Activated naive CD8-positive, alpha-beta T cell (primary cell): ENCODE measurements at regions not wholly inside any gene's neighbourhood (a gene's known extent, or its start where the extent isn't known, plus 50 kb on each side); places are given as distances from the start of the nearest gene placed in this dataset.

Experiments
- H3K27ac Mint-ChIP-seq: one replicate; pipeline ENCODE4 v1.8.0; 2021; ENCODE audit warnings: mixed read lengths
- H3K27me3 Mint-ChIP-seq: one replicate; pipeline ENCODE4 v1.8.0; 2021; ENCODE audit warnings: mixed read lengths
- H3K36me3 Mint-ChIP-seq: one replicate; pipeline ENCODE4 v1.8.0; 2021; ENCODE audit warnings: mixed read lengths
- H3K4me1 Mint-ChIP-seq: one replicate; pipeline ENCODE4 v1.8.0; 2021; ENCODE audit warnings: low read depth, mixed read lengths
- H3K4me3 Mint-ChIP-seq: one replicate; pipeline ENCODE4 v1.8.0; 2021; ENCODE audit warnings: mild to moderate bottlenecking, mixed read lengths
- H3K9me3 Mint-ChIP-seq: one replicate; pipeline ENCODE4 v1.8.0; 2021; ENCODE audit warnings: low read depth, mixed read lengths

- no peaks in the 10 kb centered on the region for H3K27me3 Mint-ChIP-seq
- no peaks in the 10 kb centered on the region for H3K9me3 Mint-ChIP-seq
- H3K4me1 Mint-ChIP-seq, result no peaks in the 10 kb centered on the region
- H3K36me3 Mint-ChIP-seq, result no peaks in the 10 kb centered on the region
- no peak overlapping the region for H3K27ac Mint-ChIP-seq
- H3K4me3 Mint-ChIP-seq, result no peak overlapping the region
These were observed 58.6 kb downstream of the TMEM17 start for GRCh38 chr2:62447411-62447810.

DNA sequence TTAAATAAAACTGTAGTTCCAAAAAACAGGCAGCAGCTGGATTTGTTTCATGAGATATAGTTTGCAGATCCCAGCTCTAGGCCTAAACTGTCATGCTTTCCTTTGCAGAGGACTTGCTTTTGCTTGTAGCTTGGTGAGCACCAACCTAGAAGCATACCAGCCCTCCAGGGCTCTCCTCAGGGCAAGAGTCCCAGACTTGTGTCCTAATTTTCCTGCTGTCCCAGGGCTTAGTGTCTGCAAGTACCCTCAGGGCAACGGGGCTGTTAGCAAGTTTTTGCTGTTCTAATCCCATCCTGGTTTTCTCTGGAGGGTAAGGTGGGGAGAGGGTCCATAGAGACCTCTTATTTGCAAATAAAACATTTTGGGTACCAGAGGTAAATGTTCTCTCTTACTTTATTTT, 59.5 kb downstream of the TMEM17 start:
- Mint-ChIP-seq H3K27ac (no peak overlapping the region), H3K9me3 (no peaks in the 10 kb centered on the region), H3K4me3 (no peak overlapping the region), H3K4me1 (no peaks in the 10 kb centered on the region), H3K27me3 (no peaks in the 10 kb centered on the region), H3K36me3 (no peaks in the 10 kb centered on the region)

- no peaks in the 10 kb centered on the region for H3K36me3 Mint-ChIP-seq
- H3K4me1 Mint-ChIP-seq, result no peaks in the 10 kb centered on the region
- H3K4me3 Mint-ChIP-seq, result no peak overlapping the region
- H3K27ac Mint-ChIP-seq, result no peak overlapping the region
- H3K9me3 Mint-ChIP-seq, result no peaks in the 10 kb centered on the region
- no peaks in the 10 kb centered on the region for H3K27me3 Mint-ChIP-seq
These were observed 62.1 kb downstream of the TMEM17 start for GRCh38 chr2:62443886-62444285.

DNA sequence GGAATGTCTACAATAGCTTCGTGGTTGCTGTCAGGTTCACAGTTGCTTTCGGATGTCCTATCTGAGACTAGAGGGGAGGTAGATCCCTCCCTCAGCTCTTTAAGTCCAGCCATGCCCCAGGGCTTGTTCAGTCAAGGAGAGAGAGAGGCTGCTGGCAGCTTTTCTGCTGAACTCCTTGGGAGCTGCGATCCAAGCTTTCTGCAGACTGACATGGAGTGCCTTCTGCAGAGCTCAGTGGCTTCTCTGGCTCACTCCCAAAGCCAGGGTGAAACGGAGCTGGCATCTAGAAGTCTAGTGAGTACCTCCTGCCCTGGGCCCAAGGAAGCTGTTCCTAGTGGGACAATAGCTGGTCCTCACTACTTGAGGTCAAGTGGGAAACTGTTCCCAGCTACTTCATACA, 62.5 kb downstream of the TMEM17 start:
- Mint-ChIP-seq H3K4me1 (no peaks in the 10 kb centered on the region), H3K36me3 (no peaks in the 10 kb centered on the region), H3K27ac (no peak overlapping the region), H3K9me3 (no peaks in the 10 kb centered on the region), H3K27me3 (no peaks in the 10 kb centered on the region), H3K4me3 (no peak overlapping the region)

DNA sequence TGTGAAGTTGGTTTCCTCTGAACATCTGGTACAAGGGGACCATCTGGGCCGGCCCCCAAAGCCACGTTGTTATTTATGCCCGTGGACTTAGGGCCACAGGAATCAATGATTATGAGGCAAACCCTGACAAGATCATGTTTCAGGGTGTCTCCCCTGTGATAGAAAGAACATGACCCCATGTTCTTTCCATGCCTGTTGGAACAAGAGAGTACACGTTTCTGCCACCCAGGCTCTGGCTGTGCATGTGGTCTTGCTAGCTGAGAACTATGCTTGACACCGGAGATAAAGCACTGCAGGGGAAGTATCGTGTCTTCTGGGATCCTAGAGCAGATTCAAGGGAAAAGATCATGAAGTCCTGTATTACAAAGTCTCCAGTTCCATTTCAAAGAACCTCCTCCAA, 64.2 kb downstream of the TMEM17 start:
- H3K36me3 Mint-ChIP-seq, result no peaks in the 10 kb centered on the region
- H3K4me3 Mint-ChIP-seq, result no peak overlapping the region
- H3K9me3 Mint-ChIP-seq, result no peaks in the 10 kb centered on the region
- no peak overlapping the region for H3K27ac Mint-ChIP-seq
- H3K27me3 Mint-ChIP-seq, result no peaks in the 10 kb centered on the region
- no peaks in the 10 kb centered on the region for H3K4me1 Mint-ChIP-seq

- Mint-ChIP-seq H3K4me1 (no peaks in the 10 kb centered on the region), H3K27ac (no peak overlapping the region), H3K36me3 (no peaks in the 10 kb centered on the region), H3K9me3 (no peaks in the 10 kb centered on the region), H3K27me3 (no peaks in the 10 kb centered on the region), H3K4me3 (no peak overlapping the region)
These were observed 64.6 kb downstream of the TMEM17 start for GRCh38 chr2:62441421-62441820.

DNA sequence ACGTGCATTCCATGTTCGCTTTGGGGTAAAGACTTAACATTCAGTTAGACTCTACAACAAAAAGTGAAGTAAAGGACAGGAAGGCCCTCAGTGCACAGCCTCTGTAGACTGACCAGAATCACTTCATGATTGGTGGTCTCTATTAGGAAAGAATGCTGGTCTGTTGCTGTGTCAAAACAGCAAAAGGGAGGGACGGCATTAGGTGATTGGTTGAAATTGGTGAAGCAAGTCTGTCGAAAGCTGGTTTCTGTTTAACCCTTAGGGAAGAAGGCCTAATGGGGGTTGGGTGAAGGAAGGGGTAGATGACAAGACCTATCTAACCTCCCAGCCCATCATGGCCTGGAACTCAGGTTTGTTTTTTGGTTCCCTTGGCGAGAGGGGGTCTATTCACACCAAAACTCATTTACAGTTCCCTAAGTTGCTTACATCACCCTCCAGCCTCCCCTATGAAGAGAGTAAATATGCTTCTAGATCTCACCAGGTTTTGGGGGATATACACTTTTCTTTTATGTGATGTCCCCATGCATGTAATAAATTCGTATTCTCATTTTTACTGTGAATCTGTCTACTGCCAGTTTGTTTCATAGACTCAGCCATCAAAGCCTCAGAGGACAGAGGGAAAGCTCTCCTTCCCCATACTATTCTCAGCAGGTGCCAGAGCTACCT, 65.6 kb downstream of the TMEM17 start:
- no peaks in the 10 kb centered on the region for H3K9me3 Mint-ChIP-seq
- no peaks in the 10 kb centered on the region for H3K36me3 Mint-ChIP-seq
- H3K4me3 Mint-ChIP-seq, result no peak overlapping the region
- H3K27ac Mint-ChIP-seq, result no peak overlapping the region
- no peaks in the 10 kb centered on the region for H3K4me1 Mint-ChIP-seq
- H3K27me3 Mint-ChIP-seq, result no peaks in the 10 kb centered on the region

DNA sequence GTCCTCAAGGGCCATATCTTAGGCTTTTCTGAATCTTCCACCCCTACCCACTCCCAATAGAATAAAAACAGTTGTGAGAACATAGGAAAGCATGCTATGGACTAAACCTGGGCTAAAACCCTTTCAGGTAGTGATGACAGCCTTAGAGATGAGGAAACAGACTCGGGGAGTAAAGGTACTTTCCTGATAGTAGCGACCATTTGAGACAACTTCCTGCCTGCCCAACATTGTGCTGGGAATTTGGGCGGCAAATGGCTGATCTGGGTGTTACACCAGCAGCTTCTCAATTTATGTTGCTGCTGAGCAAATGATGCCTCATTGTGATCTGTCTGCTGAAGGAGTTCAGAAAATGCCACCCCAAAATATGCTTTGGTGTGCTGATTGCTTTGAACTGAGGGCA, 66.6 kb downstream of the TMEM17 start:
- Mint-ChIP-seq H3K4me1 (no peaks in the 10 kb centered on the region), H3K4me3 (no peak overlapping the region), H3K27me3 (no peaks in the 10 kb centered on the region), H3K36me3 (no peaks in the 10 kb centered on the region), H3K27ac (no peak overlapping the region), H3K9me3 (no peaks in the 10 kb centered on the region)

DNA sequence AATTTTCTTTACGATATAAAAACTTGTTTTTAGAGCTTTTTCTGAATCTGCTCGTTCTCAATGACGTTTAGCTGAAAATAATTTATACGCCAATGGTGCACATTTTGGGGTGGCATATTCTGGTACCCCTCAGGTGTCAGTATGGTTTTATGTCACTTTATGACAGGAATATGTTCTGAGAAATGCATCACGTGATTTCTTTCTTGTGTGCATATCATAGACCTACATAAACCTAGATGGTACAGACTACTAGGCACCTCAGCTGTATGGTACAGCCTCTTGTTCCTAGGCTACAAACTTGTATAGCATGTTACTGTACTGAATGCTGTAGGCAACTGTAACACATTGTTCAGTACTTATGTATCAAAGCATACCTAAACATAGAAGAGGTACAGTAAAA, 68.2 kb downstream of the TMEM17 start:
- Mint-ChIP-seq H3K36me3 (no peaks in the 10 kb centered on the region), H3K27me3 (no peaks in the 10 kb centered on the region), H3K9me3 (no peaks in the 10 kb centered on the region), H3K4me1 (no peaks in the 10 kb centered on the region), H3K4me3 (no peak overlapping the region), H3K27ac (no peak overlapping the region)

DNA sequence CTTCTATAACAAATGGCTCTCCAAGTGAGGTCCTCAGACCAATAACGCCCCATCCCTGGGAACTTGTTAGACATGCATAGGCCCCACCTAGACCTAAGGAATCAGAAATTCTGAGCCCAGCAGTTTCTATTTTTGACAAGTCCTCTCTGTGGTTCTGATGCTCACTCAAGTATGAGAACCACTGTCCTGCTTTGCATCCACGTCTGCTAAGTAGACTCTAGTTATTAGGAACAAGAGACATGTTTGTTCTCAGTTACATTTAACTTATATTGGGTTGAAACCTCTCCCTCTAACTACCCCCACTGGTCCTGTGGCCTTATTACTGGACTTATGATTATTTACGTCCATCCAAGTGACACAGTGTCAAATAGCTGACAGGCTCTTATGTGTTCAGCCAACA, 70.3 kb downstream of the TMEM17 start:
- no peaks in the 10 kb centered on the region for H3K27me3 Mint-ChIP-seq
- H3K4me1 Mint-ChIP-seq, result no peaks in the 10 kb centered on the region
- no peaks in the 10 kb centered on the region for H3K36me3 Mint-ChIP-seq
- H3K4me3 Mint-ChIP-seq, result no peak overlapping the region
- no peak overlapping the region for H3K27ac Mint-ChIP-seq
- H3K9me3 Mint-ChIP-seq, result no peaks in the 10 kb centered on the region

GRCh38 chr2:62432407-62432806, 73.6 kb downstream of the TMEM17 start:
- H3K4me3 Mint-ChIP-seq, result no peak overlapping the region
- H3K4me1 Mint-ChIP-seq, result no peaks in the 10 kb centered on the region
- no peaks in the 10 kb centered on the region for H3K36me3 Mint-ChIP-seq
- no peaks in the 10 kb centered on the region for H3K9me3 Mint-ChIP-seq
- H3K27ac Mint-ChIP-seq, result no peak overlapping the region
- no peaks in the 10 kb centered on the region for H3K27me3 Mint-ChIP-seq

- no peak overlapping the region for H3K4me3 Mint-ChIP-seq
- no peaks in the 10 kb centered on the region for H3K27me3 Mint-ChIP-seq
- no peaks in the 10 kb centered on the region for H3K36me3 Mint-ChIP-seq
- H3K27ac Mint-ChIP-seq, result no peak overlapping the region
- H3K4me1 Mint-ChIP-seq, result no peaks in the 10 kb centered on the region
- no peaks in the 10 kb centered on the region for H3K9me3 Mint-ChIP-seq
These were observed 74.5 kb downstream of the TMEM17 start for GRCh38 chr2:62431512-62431911.

GRCh38 chr2:62430146-62430545, 75.8 kb downstream of the TMEM17 start:
- Mint-ChIP-seq H3K27me3 (no peaks in the 10 kb centered on the region), H3K36me3 (no peaks in the 10 kb centered on the region), H3K4me3 (no peak overlapping the region), H3K9me3 (no peaks in the 10 kb centered on the region), H3K4me1 (no peaks in the 10 kb centered on the region), H3K27ac (no peak overlapping the region)

DNA sequence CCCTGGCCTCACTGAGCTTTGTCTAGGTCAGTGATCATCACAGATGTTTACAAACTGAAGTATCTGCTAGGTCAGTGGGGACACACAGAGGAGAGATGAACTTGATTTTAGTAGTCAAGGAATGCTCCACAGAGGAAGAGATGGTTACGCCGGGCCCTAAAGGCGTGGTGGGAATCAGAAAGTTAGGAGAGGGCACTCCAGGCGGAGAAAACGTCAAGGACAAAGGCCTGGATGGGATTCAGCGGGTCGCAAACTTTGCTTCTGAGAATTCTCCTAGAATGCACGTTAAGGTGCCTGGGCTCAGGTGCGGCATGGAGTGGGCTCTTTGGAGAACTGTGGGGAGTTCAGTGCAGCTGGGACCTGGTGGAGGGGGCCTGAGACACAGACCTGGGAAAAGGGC, 78.8 kb downstream of the TMEM17 start:
- Mint-ChIP-seq H3K9me3 (no peaks in the 10 kb centered on the region), H3K4me3 (no peak overlapping the region), H3K4me1 (no peaks in the 10 kb centered on the region), H3K36me3 (no peaks in the 10 kb centered on the region), H3K27ac (no peak overlapping the region), H3K27me3 (no peaks in the 10 kb centered on the region)

- Mint-ChIP-seq H3K36me3 (no peaks in the 10 kb centered on the region), H3K4me1 (no peaks in the 10 kb centered on the region), H3K9me3 (no peaks in the 10 kb centered on the region), H3K4me3 (no peak overlapping the region), H3K27me3 (no peaks in the 10 kb centered on the region), H3K27ac (no peak overlapping the region)
These were observed 79.7 kb downstream of the TMEM17 start for GRCh38 chr2:62426154-62426912.

DNA sequence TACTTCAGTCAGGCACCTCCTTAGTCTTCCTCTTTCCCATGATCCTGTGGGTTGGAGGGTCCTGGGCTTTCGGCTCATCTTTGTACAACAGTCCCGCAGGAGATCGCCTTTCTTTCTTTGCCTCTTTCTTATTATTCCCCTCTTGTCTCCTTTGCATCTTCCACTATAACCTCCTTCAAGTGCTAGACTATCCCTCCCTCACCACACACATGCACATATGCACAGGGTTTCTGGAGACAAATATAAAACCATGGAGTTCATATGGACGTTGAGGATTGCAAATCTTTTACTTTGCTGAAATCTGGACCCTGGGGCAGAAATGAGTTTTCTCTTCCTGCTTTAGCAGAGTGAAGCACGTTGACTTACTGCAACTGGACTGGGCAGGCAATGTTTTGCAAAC, 80.3 kb downstream of the TMEM17 start:
- Mint-ChIP-seq H3K4me1 (no peaks in the 10 kb centered on the region), H3K4me3 (no peak overlapping the region)

More for the DNA sequence above, 80.3 kb downstream of the TMEM17 start:
- no peaks in the 10 kb centered on the region for H3K27me3 Mint-ChIP-seq
- no peaks in the 10 kb centered on the region for H3K36me3 Mint-ChIP-seq
- no peaks in the 10 kb centered on the region for H3K9me3 Mint-ChIP-seq
- H3K27ac Mint-ChIP-seq, result no peak overlapping the region
